Neural progenitor cell (in vitro differentiated cells): ENCODE measurements at regions not wholly inside any gene's neighbourhood (a gene's known extent, or its start where the extent isn't known, plus 50 kb on each side); places are given as distances from the start of the nearest gene placed in this dataset.
A peak's percentile ranks its signal among the peaks of the same experiment; 100 is the strongest.

Experiments used
- DNase-seq: peaks from one replicate; pipeline ENCODE4 v3.0.0-alpha.2; 2016; ENCODE audit warnings: low spot score
- H2AFZ ChIP-seq: fragments of 200-600 bp; sonication (generic); replicated peaks from 2 replicates; pipeline ENCODE4 v1.6.1; 2016; ENCODE audit warnings: antibody characterized with exemption
- H3F3A ChIP-seq: fragments of 200-600 bp; sonication (generic); 2 replicates; pipeline ENCODE4 v1.6.1; 2016; ENCODE audit warnings: antibody characterized with exemption, low read depth
- H3K27ac ChIP-seq: fragments of 200-600 bp; sonication (generic); 2 replicates; pipeline ENCODE4 v1.5.1; 2016; ENCODE audit warnings: mild to moderate bottlenecking
- H3K27me3 ChIP-seq: fragments of 200-600 bp; sonication (generic); 2 replicates; pipeline ENCODE4 v1.6.1; 2016; ENCODE audit warnings: mild to moderate bottlenecking, moderate library complexity
- H3K36me3 ChIP-seq: fragments of 200-600 bp; sonication (generic); 2 replicates; pipeline ENCODE4 v1.5.1; 2016
- H3K4me1 ChIP-seq: fragments of 200-600 bp; sonication (generic); 2 replicates; pipeline ENCODE4 v1.6.1; 2016; ENCODE audit warnings: mixed run types
- H3K4me2 ChIP-seq: fragments of 200-600 bp; sonication (generic); 2 replicates; pipeline ENCODE4 v1.6.1; 2016
- H3K4me3 ChIP-seq: fragments of 200-600 bp; sonication (generic); 2 replicates; pipeline ENCODE4 v1.5.1; 2016
- H3K79me2 ChIP-seq: fragments of 200-600 bp; sonication (generic); 2 replicates; pipeline ENCODE4 v1.6.1; 2016; ENCODE audit warnings: low read depth
- H3K9ac ChIP-seq: fragments of 200-600 bp; sonication (generic); 2 replicates; pipeline ENCODE4 v1.6.1; 2016
- H3K9me3 ChIP-seq: fragments of 200-600 bp; sonication (generic); 2 replicates; pipeline ENCODE4 v1.5.1; 2016; ENCODE audit warnings: low read depth
- H4K20me1 ChIP-seq: fragments of 200-600 bp; sonication (generic); 2 replicates; pipeline ENCODE4 v1.6.1; 2016; ENCODE audit warnings: low read depth
- H3K27ac Mint-ChIP-seq: 3 replicates; pipeline ENCODE4 v1.8.0; 2021; ENCODE audit warnings: mixed read lengths
- H3K27me3 Mint-ChIP-seq: 2 replicates; pipeline ENCODE4 v1.8.0; 2022; ENCODE audit warnings: low read depth, mild to moderate bottlenecking, inconsistent platforms, moderate library complexity, mixed read lengths; ENCODE audit not compliant: insufficient read depth
- H3K36me3 Mint-ChIP-seq: 3 replicates; pipeline ENCODE4 v1.8.0; 2021; ENCODE audit warnings: mixed read lengths
- H3K4me1 Mint-ChIP-seq: 3 replicates; pipeline ENCODE4 v1.8.0; 2021; ENCODE audit warnings: mixed read lengths
- H3K4me3 Mint-ChIP-seq: 3 replicates; pipeline ENCODE4 v1.8.0; 2021; ENCODE audit warnings: mild to moderate bottlenecking, moderate library complexity, mixed read lengths
- H3K9me3 Mint-ChIP-seq: 3 replicates; pipeline ENCODE4 v1.8.0; 2020; ENCODE audit warnings: mixed read lengths
- EZH2 ChIP-seq: fragments of 200-600 bp; sonication (generic); IDR thresholded peaks from 2 replicates; pipeline ENCODE4 v1.6.1; 2017; ENCODE audit warnings: antibody characterized with exemption, mild to moderate bottlenecking, moderate library complexity
- EZH2phosphoT487 ChIP-seq: fragments of 200-600 bp; sonication (generic); IDR thresholded peaks from 2 replicates; pipeline ENCODE4 v1.6.1; 2017; ENCODE audit warnings: antibody characterized with exemption
- TF ChIP-seq, protein P1 (sequence below): fragments of 200-600 bp; sonication (generic); IDR thresholded peaks from 2 replicates; pipeline ENCODE4 v1.5.1; 2017; ENCODE audit warnings: antibody characterized with exemption, mild to moderate bottlenecking

GRCh38 chr14:85357120-85357519, 172.8 kb upstream of the FLRT2 start:
- H3K27ac ChIP-seq, result no peak overlapping the region
- H3K27me3 Mint-ChIP-seq, result no peaks in the 10 kb centered on the region
- H3K36me3 ChIP-seq, result no peaks in the 10 kb centered on the region
- H3K4me1 Mint-ChIP-seq, result no peaks in the 10 kb centered on the region
- peaks cover 5% of the 10 kb centered on the region for H3K4me1 ChIP-seq
- no peaks in the 10 kb centered on the region for H3K27me3 ChIP-seq
- no peak overlapping the region for H3K4me2 ChIP-seq
- peaks cover 6% of the 10 kb centered on the region for H3K9me3 Mint-ChIP-seq
- H3K4me3 ChIP-seq, result no peak overlapping the region
- no peaks in the 10 kb centered on the region for H3K9me3 ChIP-seq
- no peak for DNase-seq
- no peaks in the 10 kb centered on the region for H3F3A ChIP-seq
- H3K79me2 ChIP-seq, result no peaks in the 10 kb centered on the region
- no peaks in the 10 kb centered on the region for H4K20me1 ChIP-seq
- no peak overlapping the region for H2AFZ ChIP-seq
- H3K36me3 Mint-ChIP-seq, result peaks cover 3% of the 10 kb centered on the region
- TF ChIP-seq, protein P1, sequence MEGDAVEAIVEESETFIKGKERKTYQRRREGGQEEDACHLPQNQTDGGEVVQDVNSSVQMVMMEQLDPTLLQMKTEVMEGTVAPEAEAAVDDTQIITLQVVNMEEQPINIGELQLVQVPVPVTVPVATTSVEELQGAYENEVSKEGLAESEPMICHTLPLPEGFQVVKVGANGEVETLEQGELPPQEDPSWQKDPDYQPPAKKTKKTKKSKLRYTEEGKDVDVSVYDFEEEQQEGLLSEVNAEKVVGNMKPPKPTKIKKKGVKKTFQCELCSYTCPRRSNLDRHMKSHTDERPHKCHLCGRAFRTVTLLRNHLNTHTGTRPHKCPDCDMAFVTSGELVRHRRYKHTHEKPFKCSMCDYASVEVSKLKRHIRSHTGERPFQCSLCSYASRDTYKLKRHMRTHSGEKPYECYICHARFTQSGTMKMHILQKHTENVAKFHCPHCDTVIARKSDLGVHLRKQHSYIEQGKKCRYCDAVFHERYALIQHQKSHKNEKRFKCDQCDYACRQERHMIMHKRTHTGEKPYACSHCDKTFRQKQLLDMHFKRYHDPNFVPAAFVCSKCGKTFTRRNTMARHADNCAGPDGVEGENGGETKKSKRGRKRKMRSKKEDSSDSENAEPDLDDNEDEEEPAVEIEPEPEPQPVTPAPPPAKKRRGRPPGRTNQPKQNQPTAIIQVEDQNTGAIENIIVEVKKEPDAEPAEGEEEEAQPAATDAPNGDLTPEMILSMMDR, result no peak
- no peak for TF ChIP-seq EZH2phosphoT487
- TF ChIP-seq EZH2, result no peak
- no peak overlapping the region for H3K4me3 Mint-ChIP-seq
- no peak overlapping the region for H3K27ac Mint-ChIP-seq
- H3K9ac ChIP-seq, result no peak overlapping the region

DNA sequence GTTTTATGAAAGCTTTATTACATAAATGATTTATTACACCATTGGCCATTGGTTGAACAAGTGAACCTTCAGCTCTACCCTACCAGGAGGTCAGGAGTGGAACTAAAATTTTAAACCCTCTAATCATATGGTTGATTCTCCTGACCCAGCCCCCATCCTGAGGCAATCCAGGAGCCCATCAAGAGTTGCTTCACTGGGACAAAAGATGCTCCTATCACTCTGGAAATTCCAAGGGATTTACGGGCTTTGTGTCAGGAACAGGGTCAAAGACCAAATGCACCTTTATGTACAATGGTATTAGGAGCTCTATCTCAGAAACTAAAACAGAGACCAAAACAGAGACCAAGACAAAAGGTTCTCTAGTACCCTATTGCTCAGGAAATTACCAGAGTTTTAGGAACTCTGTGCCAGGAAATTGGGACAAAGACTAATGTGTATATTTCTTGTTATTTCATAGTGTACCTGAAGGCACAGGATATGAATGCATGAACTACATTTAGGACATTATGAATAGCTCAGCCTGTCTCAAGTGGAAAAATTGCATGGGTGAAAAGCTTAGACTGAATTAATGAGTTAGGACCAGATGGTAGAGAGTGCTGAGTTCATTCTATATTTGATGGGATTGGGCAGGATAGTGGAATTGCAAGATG, 171.7 kb upstream of the FLRT2 start:
- H3K4me1 Mint-ChIP-seq, result no peaks in the 10 kb centered on the region
- Histone ChIP-seq H3K36me3 (no peaks in the 10 kb centered on the region), H3K9me3 (no peaks in the 10 kb centered on the region), H3K27me3 (no peaks in the 10 kb centered on the region), H3K4me2 (no peak overlapping the region), H3K9ac (no peak overlapping the region), H4K20me1 (no peaks in the 10 kb centered on the region), H3K79me2 (no peaks in the 10 kb centered on the region), H3K27ac (no peak overlapping the region), H2AFZ (no peak overlapping the region), H3K4me1 (peaks cover 14% of the 10 kb centered on the region), H3K4me3 (no peak overlapping the region), H3F3A (peaks cover 1% of the 10 kb centered on the region)
- no peak for TF ChIP-seq EZH2phosphoT487
- TF ChIP-seq, protein P1, result no peak
- TF ChIP-seq EZH2, result no peak
- peaks cover 3% of the 10 kb centered on the region for H3K36me3 Mint-ChIP-seq
- no peaks in the 10 kb centered on the region for H3K27me3 Mint-ChIP-seq
- H3K4me3 Mint-ChIP-seq, result no peak overlapping the region
- H3K27ac Mint-ChIP-seq, result no peak overlapping the region
- H3K9me3 Mint-ChIP-seq, result peaks cover 8% of the 10 kb centered on the region
- peak; percentile 39 for DNase-seq

DNA sequence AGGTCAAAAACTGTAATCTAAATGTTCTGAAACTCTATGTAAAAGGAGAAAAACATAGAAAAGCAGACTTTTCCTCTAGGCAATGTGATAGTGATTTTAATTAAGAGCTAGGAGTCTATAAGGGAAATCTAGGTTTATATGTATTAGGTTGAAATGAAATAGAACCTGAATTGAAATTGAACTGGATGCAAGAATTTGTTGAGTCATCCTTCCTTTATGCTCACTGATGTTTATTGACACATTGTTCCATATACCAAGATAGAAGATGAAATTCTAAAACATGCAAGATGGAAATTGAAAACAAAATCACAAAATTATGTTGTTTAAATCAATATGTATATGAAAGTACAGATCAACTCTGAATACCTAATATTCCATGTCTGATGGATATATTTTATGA, 170.4 kb upstream of the FLRT2 start:
- H3K27me3 ChIP-seq, result no peaks in the 10 kb centered on the region
- H3F3A ChIP-seq, result peaks cover 9% of the 10 kb centered on the region

More for the DNA sequence above, 170.4 kb upstream of the FLRT2 start:
- Histone ChIP-seq H3K4me3 (no peak overlapping the region), H2AFZ (no peak overlapping the region), H3K79me2 (no peaks in the 10 kb centered on the region), H3K9ac (no peak overlapping the region), H3K36me3 (no peaks in the 10 kb centered on the region), H3K4me2 (no peak overlapping the region), H3K27ac (no peak overlapping the region), H4K20me1 (no peaks in the 10 kb centered on the region), H3K9me3 (no peaks in the 10 kb centered on the region), H3K4me1 (peaks cover 25% of the 10 kb centered on the region)
- peaks cover 4% of the 10 kb centered on the region for H3K4me1 Mint-ChIP-seq
- no peaks in the 10 kb centered on the region for H3K27me3 Mint-ChIP-seq
- TF ChIP-seq, protein P1, result no peak
- TF ChIP-seq EZH2, result no peak
- no peak for TF ChIP-seq EZH2phosphoT487
- no peak overlapping the region for H3K4me3 Mint-ChIP-seq
- DNase-seq, result no peak
- no peak overlapping the region for H3K27ac Mint-ChIP-seq
- H3K36me3 Mint-ChIP-seq, result no peaks in the 10 kb centered on the region
- peaks cover 3% of the 10 kb centered on the region for H3K9me3 Mint-ChIP-seq
